Stomach (tissue), 4 donors: ENCODE measurements at regions not wholly inside any gene's neighbourhood (a gene's known extent, or its start where the extent isn't known, plus 50 kb on each side); places are given as distances from the start of the nearest gene placed in this dataset.

Experiments used
- POLR2A ChIP-seq, 4 donors: fragments of 450-650 bp; IDR thresholded peaks; one replicate each; pipeline ENCODE4 v1.6.1; 2016; ENCODE audit warnings: antibody characterized with exemption in 4 of 4, control low read depth in 2 of 4, mild to moderate bottlenecking in 1 of 4, moderate library complexity in 1 of 4
- POLR2AphosphoS5 ChIP-seq, 3 donors: sonication (generic); formaldehyde crosslinking; IDR thresholded peaks; one replicate each; pipeline ENCODE4 v1.6.1; 2016; ENCODE audit warnings: antibody characterized with exemption in 3 of 3
- TF ChIP-seq, protein P1 (sequence below), 7 experiments: fragments of 450-650 bp in 4 of 7; fragments of 200-600 bp in 3 of 7; sonication (generic) in 3 of 7; IDR thresholded peaks; one replicate each; pipeline ENCODE4 v1.5.1; 2016 to 2019; ENCODE audit warnings: antibody characterized with exemption in 7 of 7, control low read depth in 2 of 7, mild to moderate bottlenecking in 1 of 7

DNA sequence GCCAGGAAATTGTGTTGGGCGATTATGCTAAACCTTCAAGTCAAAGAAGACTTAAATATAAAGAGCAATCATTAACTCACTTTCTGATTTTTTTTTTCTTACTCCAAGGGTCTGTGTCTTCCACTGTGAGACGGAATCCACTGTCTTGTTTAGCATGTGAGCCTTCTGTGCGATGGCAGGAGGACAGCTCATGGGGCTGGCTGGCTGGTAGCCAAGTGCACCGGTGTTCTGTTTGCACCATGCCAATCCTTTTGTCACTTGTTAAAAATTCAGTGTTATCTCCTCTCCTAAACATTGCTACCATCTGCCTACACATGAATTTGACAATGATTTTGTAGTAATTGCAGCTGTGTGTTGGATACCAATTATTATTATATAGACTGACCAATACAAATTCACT is 1056.3 kb upstream of the IGFBP7 start:
- TF ChIP-seq, protein P1, sequence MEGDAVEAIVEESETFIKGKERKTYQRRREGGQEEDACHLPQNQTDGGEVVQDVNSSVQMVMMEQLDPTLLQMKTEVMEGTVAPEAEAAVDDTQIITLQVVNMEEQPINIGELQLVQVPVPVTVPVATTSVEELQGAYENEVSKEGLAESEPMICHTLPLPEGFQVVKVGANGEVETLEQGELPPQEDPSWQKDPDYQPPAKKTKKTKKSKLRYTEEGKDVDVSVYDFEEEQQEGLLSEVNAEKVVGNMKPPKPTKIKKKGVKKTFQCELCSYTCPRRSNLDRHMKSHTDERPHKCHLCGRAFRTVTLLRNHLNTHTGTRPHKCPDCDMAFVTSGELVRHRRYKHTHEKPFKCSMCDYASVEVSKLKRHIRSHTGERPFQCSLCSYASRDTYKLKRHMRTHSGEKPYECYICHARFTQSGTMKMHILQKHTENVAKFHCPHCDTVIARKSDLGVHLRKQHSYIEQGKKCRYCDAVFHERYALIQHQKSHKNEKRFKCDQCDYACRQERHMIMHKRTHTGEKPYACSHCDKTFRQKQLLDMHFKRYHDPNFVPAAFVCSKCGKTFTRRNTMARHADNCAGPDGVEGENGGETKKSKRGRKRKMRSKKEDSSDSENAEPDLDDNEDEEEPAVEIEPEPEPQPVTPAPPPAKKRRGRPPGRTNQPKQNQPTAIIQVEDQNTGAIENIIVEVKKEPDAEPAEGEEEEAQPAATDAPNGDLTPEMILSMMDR (IDR thresholded peaks at IDR 0.05), result no peak
- TF ChIP-seq POLR2AphosphoS5 (IDR thresholded peaks at IDR 0.05) (no peak), POLR2A (IDR thresholded peaks at IDR 0.05) (no peak)
